ENCODE measurements at regions not wholly inside any gene's neighbourhood (a gene's known extent, or its start where the extent isn't known, plus 50 kb on each side); places are given as distances from the start of the nearest gene placed in this dataset.

DNA sequence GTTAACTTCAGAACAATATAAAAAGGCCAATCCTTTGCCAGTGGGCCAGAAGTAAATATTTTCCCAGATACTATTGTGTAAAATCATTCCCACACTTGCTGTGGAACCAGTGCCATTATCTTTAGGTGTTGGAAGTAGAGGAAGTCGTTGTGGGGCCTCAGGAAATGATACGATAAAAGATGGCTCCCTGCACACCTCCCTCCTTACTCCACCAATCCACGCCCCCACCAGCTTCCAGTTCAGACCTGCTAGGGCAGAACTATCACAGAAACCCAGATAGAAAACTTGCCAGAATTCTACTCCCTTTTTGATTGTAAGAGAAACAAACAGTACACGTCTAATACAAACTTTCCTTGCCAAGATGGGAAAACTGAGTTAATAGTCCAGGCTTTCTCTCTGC, 173.0 kb upstream of the FMN2 start:
- TF ChIP-seq, protein P1, sequence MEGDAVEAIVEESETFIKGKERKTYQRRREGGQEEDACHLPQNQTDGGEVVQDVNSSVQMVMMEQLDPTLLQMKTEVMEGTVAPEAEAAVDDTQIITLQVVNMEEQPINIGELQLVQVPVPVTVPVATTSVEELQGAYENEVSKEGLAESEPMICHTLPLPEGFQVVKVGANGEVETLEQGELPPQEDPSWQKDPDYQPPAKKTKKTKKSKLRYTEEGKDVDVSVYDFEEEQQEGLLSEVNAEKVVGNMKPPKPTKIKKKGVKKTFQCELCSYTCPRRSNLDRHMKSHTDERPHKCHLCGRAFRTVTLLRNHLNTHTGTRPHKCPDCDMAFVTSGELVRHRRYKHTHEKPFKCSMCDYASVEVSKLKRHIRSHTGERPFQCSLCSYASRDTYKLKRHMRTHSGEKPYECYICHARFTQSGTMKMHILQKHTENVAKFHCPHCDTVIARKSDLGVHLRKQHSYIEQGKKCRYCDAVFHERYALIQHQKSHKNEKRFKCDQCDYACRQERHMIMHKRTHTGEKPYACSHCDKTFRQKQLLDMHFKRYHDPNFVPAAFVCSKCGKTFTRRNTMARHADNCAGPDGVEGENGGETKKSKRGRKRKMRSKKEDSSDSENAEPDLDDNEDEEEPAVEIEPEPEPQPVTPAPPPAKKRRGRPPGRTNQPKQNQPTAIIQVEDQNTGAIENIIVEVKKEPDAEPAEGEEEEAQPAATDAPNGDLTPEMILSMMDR (conservative IDR thresholded peaks at IDR 0.05; ENCODE audit: low read depth, low read length), result no peak
- TF ChIP-seq EZH2 (IDR thresholded peaks at IDR 0.05; ENCODE audit: low read length, unreplicated experiment), result no peak
- no peak for TF ChIP-seq EZH2phosphoT487 (IDR thresholded peaks at IDR 0.05; ENCODE audit: borderline replicate concordance, low read length)
- intact Hi-C loops (cut with micrococcal nuclease), result no loop called here
- no peak for ATAC-seq

DNA sequence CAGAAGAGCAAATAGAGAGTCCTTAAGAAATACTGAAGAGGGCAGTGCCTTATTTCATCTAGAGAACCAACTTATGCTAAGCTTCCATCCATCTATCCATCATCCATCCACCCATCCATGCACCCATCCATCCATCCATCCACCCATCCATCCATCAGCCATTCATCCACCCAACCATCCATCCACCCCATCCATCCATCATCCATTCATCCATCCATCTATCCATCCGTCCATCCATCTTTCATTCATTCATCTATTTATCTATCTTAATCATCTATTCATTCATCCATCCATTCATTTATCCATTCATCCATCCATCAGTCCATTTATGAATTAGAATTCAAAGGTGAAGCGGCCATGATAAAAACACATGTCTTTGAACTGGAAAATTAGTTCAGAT, 171.5 kb upstream of the FMN2 start:
- Histone ChIP-seq H3K79me2 (ENCODE audit: low read length) (no peaks in the 10 kb centered on the region), H3K9me2 (replicated peaks; ENCODE audit: low read length) (no peaks in the 10 kb centered on the region), H4K20me1 (ENCODE audit: low read length) (no peaks in the 10 kb centered on the region), H3K9me3 (ENCODE audit: low read length) (no peaks in the 10 kb centered on the region), H3K9ac (ENCODE audit: low read length) (no peak overlapping the region), H3K27me3 (ENCODE audit: low read length) (no peaks in the 10 kb centered on the region), H3K27ac (ENCODE audit: low read length) (no peak overlapping the region), H3K36me3 (ENCODE audit: low read depth, low read length) (no peaks in the 10 kb centered on the region), H3F3A (ENCODE audit: low read length, unreplicated experiment) (peaks cover 7% of the 10 kb centered on the region), H3K4me3 (ENCODE audit: low read length) (no peak overlapping the region), H3K4me2 (ENCODE audit: low read length) (no peak overlapping the region), H2AFZ (ENCODE audit: low read length) (no peak overlapping the region), H3K4me1 (ENCODE audit: insufficient read depth, low read length) (peaks cover 12% of the 10 kb centered on the region)
- ChIA-PET POLR2A (ENCODE audit: unreplicated experiment) (no interaction called here), CTCF (no interaction called here)
- ATAC-seq, result no peak
- no TSS peak for BruUV-seq (replicated peaks)
- DNase-seq, result no peak
- no peak for TF ChIP-seq EZH2phosphoT487 (IDR thresholded peaks at IDR 0.05; ENCODE audit: borderline replicate concordance, low read length)
- TF ChIP-seq, protein P1 (conservative IDR thresholded peaks at IDR 0.05; ENCODE audit: low read depth, low read length), result no peak
- no peak for TF ChIP-seq EZH2 (IDR thresholded peaks at IDR 0.05; ENCODE audit: low read length, unreplicated experiment)
- intact Hi-C loops (cut with micrococcal nuclease), result no loop called here

More for the DNA sequence above, 173.0 kb upstream of the FMN2 start:
- H2AFZ ChIP-seq (ENCODE audit: low read length), result no peak overlapping the region
- H3K36me3 ChIP-seq (ENCODE audit: low read depth, low read length), result no peaks in the 10 kb centered on the region
- CTCF ChIA-PET, result interaction anchor here (0.5 kb wide), 1 partner anchor 532 kb away, joined by 3 read pairs; the partner anchor contains the start of gene CHRM3
- no peaks in the 10 kb centered on the region for H3K27me3 ChIP-seq (ENCODE audit: low read length)
- no peak overlapping the region for H3K9ac ChIP-seq (ENCODE audit: low read length)
- no peaks in the 10 kb centered on the region for H3K9me3 ChIP-seq (ENCODE audit: low read length)
- no peak overlapping the region for H3K4me2 ChIP-seq (ENCODE audit: low read length)
- POLR2A ChIA-PET (ENCODE audit: unreplicated experiment), result no interaction called here
- H3K9me2 ChIP-seq (replicated peaks; ENCODE audit: low read length), result no peaks in the 10 kb centered on the region
- peaks cover 15% of the 10 kb centered on the region for H3F3A ChIP-seq (ENCODE audit: low read length, unreplicated experiment)
- no TSS peak for BruUV-seq (replicated peaks)
- H3K27ac ChIP-seq (ENCODE audit: low read length), result no peak overlapping the region
- no peaks in the 10 kb centered on the region for H4K20me1 ChIP-seq (ENCODE audit: low read length)
- peaks cover 25% of the 10 kb centered on the region for H3K4me1 ChIP-seq (ENCODE audit: insufficient read depth, low read length)
- no peaks in the 10 kb centered on the region for H3K79me2 ChIP-seq (ENCODE audit: low read length)
- DNase-seq, result no peak
- no peak overlapping the region for H3K4me3 ChIP-seq (ENCODE audit: low read length)

DNA sequence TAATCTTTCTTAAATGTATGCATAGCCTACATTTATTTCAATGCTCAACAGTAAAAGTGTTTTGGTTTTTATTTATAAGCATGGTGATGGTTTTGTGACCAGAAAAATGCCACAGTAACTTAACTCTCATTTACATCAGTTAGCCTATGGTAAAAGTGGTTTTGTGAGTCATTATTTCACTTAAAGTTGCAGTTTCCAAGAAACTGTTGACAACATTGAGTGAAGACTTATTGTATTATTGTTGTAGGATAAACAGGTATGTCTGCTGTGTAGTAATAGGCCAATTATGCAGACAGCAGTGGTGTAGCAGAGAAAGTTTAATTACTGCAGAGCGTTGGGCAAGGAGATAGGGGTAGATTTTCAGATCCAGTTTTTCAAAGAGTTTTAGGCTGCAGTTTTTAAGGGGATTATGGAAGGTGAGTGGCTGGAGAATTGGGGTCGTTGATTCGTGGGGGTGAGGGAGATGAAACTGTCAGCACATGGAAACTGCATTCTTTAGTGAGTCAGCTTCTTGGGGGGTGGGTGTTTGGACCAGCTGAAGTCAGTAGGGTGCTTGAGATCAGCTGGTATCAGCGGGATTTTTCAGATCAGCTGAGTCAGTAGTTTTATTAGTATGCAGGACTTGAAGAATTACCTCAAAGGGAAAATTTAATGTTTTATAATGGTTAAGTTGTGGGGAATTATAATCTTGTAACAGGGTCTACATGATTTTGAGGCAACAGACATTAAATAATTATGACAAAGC, 168.7 kb upstream of the FMN2 start:
- Histone ChIP-seq H3K4me2 (ENCODE audit: low read length) (no peak overlapping the region), H3K9me2 (replicated peaks; ENCODE audit: low read length) (no peaks in the 10 kb centered on the region), H3K27me3 (ENCODE audit: low read length) (no peaks in the 10 kb centered on the region), H3K9ac (ENCODE audit: low read length) (no peak overlapping the region), H3K9me3 (ENCODE audit: low read length) (no peaks in the 10 kb centered on the region), H2AFZ (ENCODE audit: low read length) (no peak overlapping the region), H3K27ac (ENCODE audit: low read length) (no peak overlapping the region), H4K20me1 (ENCODE audit: low read length) (no peaks in the 10 kb centered on the region), H3K4me1 (ENCODE audit: insufficient read depth, low read length) (no peaks in the 10 kb centered on the region), H3K79me2 (ENCODE audit: low read length) (no peaks in the 10 kb centered on the region), H3K4me3 (ENCODE audit: low read length) (no peak overlapping the region), H3K36me3 (ENCODE audit: low read depth, low read length) (no peaks in the 10 kb centered on the region), H3F3A (ENCODE audit: low read length, unreplicated experiment) (no peaks in the 10 kb centered on the region)
- DNase-seq, result peak; percentile 22
- no TSS peak for BruUV-seq (replicated peaks)
- ChIA-PET POLR2A (ENCODE audit: unreplicated experiment) (no interaction called here), CTCF (no interaction called here)
- ATAC-seq, result no peak
- TF ChIP-seq, protein P1 (conservative IDR thresholded peaks at IDR 0.05; ENCODE audit: low read depth, low read length), result no peak
- no peak for TF ChIP-seq EZH2 (IDR thresholded peaks at IDR 0.05; ENCODE audit: low read length, unreplicated experiment)
- TF ChIP-seq EZH2phosphoT487 (IDR thresholded peaks at IDR 0.05; ENCODE audit: borderline replicate concordance, low read length), result no peak
- intact Hi-C loops (cut with micrococcal nuclease), result no loop called here

All from PC-3 (cell line).